HepG2 (cell line): ENCODE measurements at regions not wholly inside any gene's neighbourhood (a gene's known extent, or its start where the extent isn't known, plus 50 kb on each side); places are given as distances from the start of the nearest gene placed in this dataset.

Experiments used
- ATAC-seq: fragments of 200-7000 bp; cut with Tn5 transposase; 3 replicates; pipeline ENCODE4 v1.9.1; 2020; ENCODE audit warnings: mild to moderate bottlenecking, moderate library complexity
- BruUV-seq: library from RNA; stranded (reverse); fragments of 400-500 nt; replicated peaks from 2 replicates; lab custom pipeline; 2021; lab: Mats Ljungman, UMichigan
- CTCF ChIA-PET: fragments of 300-600 bp; formaldehyde crosslinking; extraction: SDS; loops from one replicate; lab custom pipeline; 2021; ENCODE audit warnings: low total read pairs, inconsistent platforms, low intra/inter-chr PET ratio; lab: Yijun Ruan, JAX
- POLR2A ChIA-PET: fragments of 350-600 bp; sonication (Branson Sonifier 250); formaldehyde crosslinking; loops from one replicate; lab custom pipeline; 2020; ENCODE audit warnings: antibody characterized with exemption, inconsistent platforms; lab: Yijun Ruan, JAX
- DNase-seq: peaks from one replicate; pipeline ENCODE4 v3.0.0-alpha.2; 2015; ENCODE audit warnings: low spot score
- FAIRE-seq: peaks from 3 replicates; lab custom pipeline; 2011; peaks lifted over from hg19 to GRCh38; lab: Jason Lieb, UNC
- H2AFZ ChIP-seq: one replicate; pipeline ENCODE4 v1.6.1; 2011; ENCODE audit warnings: low read length, inconsistent platforms
- H3K27ac ChIP-seq: fragments of 300-600 bp; 3 replicates; pipeline ENCODE4 v1.8.0; 2011; ENCODE audit warnings: mixed run types, mild to moderate bottlenecking, mixed read lengths, low read length, inconsistent platforms; ENCODE audit not compliant: insufficient read depth; ENCODE audit errors: extremely low read length
- H3K27me3 ChIP-seq, 2 experiments: fragments of 200-600 bp in 1 of 2; 2 replicates in 1 of 2; 3 replicates in 1 of 2; pipeline versions ENCODE4 v1.6.0 to v1.8.0; 2011; ENCODE audit warnings: low read length in 2 of 2, mild to moderate bottlenecking in 2 of 2, moderate library complexity in 2 of 2, inconsistent platforms in 1 of 2; ENCODE audit not compliant: insufficient read depth in 2 of 2, control insufficient read depth in 1 of 2
- H3K36me3 ChIP-seq, 2 experiments: fragments of 200-600 bp in 1 of 2; replicated peaks in 1 of 2; 2 replicates in 1 of 2; 3 replicates in 1 of 2; pipeline versions ENCODE4 v1.5.1 to v1.8.0; 2011; ENCODE audit warnings: low read length in 2 of 2, inconsistent platforms in 1 of 2; ENCODE audit not compliant: insufficient read depth in 2 of 2, control insufficient read depth in 1 of 2
- H3K4me1 ChIP-seq: 2 replicates; pipeline ENCODE4 v1.5.1; 2012; ENCODE audit warnings: low read length, inconsistent platforms; ENCODE audit not compliant: insufficient read depth
- H3K4me2 ChIP-seq: 2 replicates; pipeline ENCODE4 v1.6.0; 2011; ENCODE audit warnings: low read depth, low read length, inconsistent platforms
- H3K4me3 ChIP-seq, 3 experiments: fragments of 200-600 bp in 1 of 3; sonication (generic), shearing (Covaris generic) in 1 of 3; replicated peaks in 1 of 3; 2 replicates each; pipeline ENCODE4 v1.5.1; 2011 to 2016; ENCODE audit warnings: low read length in 3 of 3, inconsistent platforms in 2 of 3, low read depth in 2 of 3, mild to moderate bottlenecking in 2 of 3, control low read depth in 1 of 3, mixed read lengths in 1 of 3; ENCODE audit not compliant: insufficient read depth in 1 of 3
- H3K79me2 ChIP-seq: one replicate; pipeline ENCODE4 v1.6.1; 2011; ENCODE audit warnings: low read length, inconsistent platforms; ENCODE audit not compliant: insufficient read depth
- H3K9ac ChIP-seq: 2 replicates; pipeline ENCODE4 v1.6.0; 2011; ENCODE audit warnings: mild to moderate bottlenecking, low read depth, low read length, inconsistent platforms; ENCODE audit not compliant: insufficient read depth
- H3K9me3 ChIP-seq: 2 replicates; pipeline ENCODE4 v1.5.1; 2012; ENCODE audit warnings: mild to moderate bottlenecking, low read length
- H4K20me1 ChIP-seq: 2 replicates; pipeline ENCODE4 v1.6.0; 2011; ENCODE audit warnings: inconsistent platforms, mild to moderate bottlenecking, low read length, moderate library complexity; ENCODE audit not compliant: insufficient read depth
- HOXA9 ChIP-seq: sonication (generic); formaldehyde crosslinking; IDR thresholded peaks from 2 replicates; pipeline ENCODE4 v1.8.1; 2022; ENCODE audit warnings: missing genetic modification reagents, mild to moderate bottlenecking, moderate library complexity, borderline replicate concordance
- SALL1 ChIP-seq: sonication (generic); formaldehyde crosslinking; IDR thresholded peaks from 2 replicates; pipeline ENCODE4 v1.8.0; 2022; ENCODE audit warnings: mild to moderate bottlenecking, missing genetic modification reagents
- TFE3 ChIP-seq: IDR thresholded peaks from 2 replicates; pipeline ENCODE4 v1.6.1; 2016
- TIGD3 ChIP-seq: sonication (generic); formaldehyde crosslinking; IDR thresholded peaks from 2 replicates; pipeline ENCODE4 v1.5.1; 2020; ENCODE audit warnings: mild to moderate bottlenecking, missing genetic modification reagents, borderline replicate concordance
- ZBTB26 ChIP-seq: IDR thresholded peaks from 2 replicates; pipeline ENCODE4 v1.6.1; 2016; ENCODE audit warnings: missing compliant biosample characterization, missing genetic modification reagents, borderline replicate concordance
- ZC3H13 ChIP-seq: sonication (generic); formaldehyde crosslinking; IDR thresholded peaks from 2 replicates; pipeline ENCODE4 v1.8.1; 2023; ENCODE audit warnings: mild to moderate bottlenecking, missing genetic modification reagents, moderate library complexity
- ZNF709 ChIP-seq: sonication (generic); formaldehyde crosslinking; IDR thresholded peaks from 2 replicates; pipeline ENCODE4 v1.5.0; 2020; ENCODE audit warnings: mild to moderate bottlenecking, missing genetic modification reagents
- WGBS: methylation state at CpG from one replicate; pipeline ENCODE4 v1.1.6; 2017; ENCODE audit warnings: low lambda C conversion rate; 5-methylcytosine and 5-hydroxymethylcytosine counted together
- in situ Hi-C: cut with HindIII; loops from 2 replicates; pipeline ENCODE4 v1.10.0; 2017; ENCODE audit warnings: low pct_unique_long_range_greater_than_20kb; ENCODE audit not compliant: extremely low pct_ligation_motif_present
- intact Hi-C: fragments of 100-400 bp; cut with micrococcal nuclease; formaldehyde crosslinking; loops from one replicate; pipeline ENCODE4 v1.10.0; 2022; ENCODE audit not compliant: unreplicated experiment

- Histone ChIP-seq H3K27ac (no peak overlapping the region), H3K9ac (no peak overlapping the region)
- no peak for FAIRE-seq
- TF ChIP-seq ZBTB26 (no peak), ZNF709 (no peak), ZC3H13 (CRISPR knock-in tag) (no peak), TIGD3 (CRISPR knock-in tag) (no peak), HOXA9 (CRISPR knock-in tag) (no peak), TFE3 (CRISPR knock-in tag) (no peak), SALL1 (CRISPR knock-in tag) (no peak)
- TF ChIP-seq, all 625 proteins: peak for 0
- H3K79me2 ChIP-seq = no peaks in the 10 kb centered on the region
- H3K4me2 ChIP-seq = no peak overlapping the region
- no peak for ATAC-seq
- no peaks in the 10 kb centered on the region for H3K27me3 ChIP-seq
- DNase-seq = no peak
- no peaks in the 10 kb centered on the region for H3K9me3 ChIP-seq
- H3K4me3 ChIP-seq = no peak overlapping the region
- peaks cover 9% of the 10 kb centered on the region; the same call in 1 of the 2 replicates for H3K4me1 ChIP-seq
- no peaks in the 10 kb centered on the region for H3K36me3 ChIP-seq
- BruUV-seq = no TSS peak
- in situ Hi-C loops = loop anchor here (10.0 kb wide), 1 partner anchor 807 kb away; the partner anchor contains the start of gene PLK2
- ChIA-PET CTCF (no interaction called here), POLR2A (no interaction called here)
- no peak overlapping the region for H2AFZ ChIP-seq
- no peaks in the 10 kb centered on the region for H4K20me1 ChIP-seq
- 87% methylated on average over 1 of the region's 1 CpG for WGBS
- intact Hi-C loops = no loop called here
Observed at GRCh38 chr5:57658018-57658417, 175.4 kb upstream of the ACTBL2 start.
